IPS-15b (cell line): ENCODE measurements at regions not wholly inside any gene's neighbourhood (a gene's known extent, or its start where the extent isn't known, plus 50 kb on each side); places are given as distances from the start of the nearest gene placed in this dataset.

Source experiments
- H3K27me3 ChIP-seq: one replicate; pipeline ENCODE4 v1.6.1; 2013; ENCODE audit warnings: low read length; ENCODE audit not compliant: control insufficient read depth, insufficient read depth
- H3K36me3 ChIP-seq: one replicate; pipeline ENCODE4 v1.6.1; 2013; ENCODE audit warnings: low read length; ENCODE audit not compliant: control insufficient read depth, insufficient read depth
- H3K4me1 ChIP-seq: one replicate; pipeline ENCODE4 v1.6.1; 2013; ENCODE audit warnings: mild to moderate bottlenecking, low read length; ENCODE audit not compliant: control insufficient read depth, insufficient read depth
- H3K4me3 ChIP-seq: one replicate; pipeline ENCODE4 v1.5.1; 2013; ENCODE audit warnings: low read depth, low read length
- H3K9ac ChIP-seq: one replicate; pipeline ENCODE4 v1.6.1; 2013; ENCODE audit warnings: low read depth, mild to moderate bottlenecking, low read length
- H3K9me3 ChIP-seq: one replicate; pipeline ENCODE4 v1.6.1; 2013; ENCODE audit warnings: mild to moderate bottlenecking, low read length; ENCODE audit not compliant: control insufficient read depth, insufficient read depth

- Histone ChIP-seq H3K4me1 (no peaks in the 10 kb centered on the region), H3K27me3 (no peaks in the 10 kb centered on the region), H3K9me3 (no peaks in the 10 kb centered on the region), H3K36me3 (no peaks in the 10 kb centered on the region), H3K4me3 (no peak overlapping the region), H3K9ac (no peak overlapping the region)
These were observed 55.5 kb upstream of the SLC8A1 start for GRCh38 chr2:40507432-40507831.

- no peak overlapping the region for H3K9ac ChIP-seq
- no peaks in the 10 kb centered on the region for H3K4me1 ChIP-seq
- H3K9me3 ChIP-seq: no peaks in the 10 kb centered on the region
- no peaks in the 10 kb centered on the region for H3K36me3 ChIP-seq
- H3K27me3 ChIP-seq: no peaks in the 10 kb centered on the region
- H3K4me3 ChIP-seq: no peak overlapping the region
These were observed 58.4 kb upstream of the SLC8A1 start for GRCh38 chr2:40510304-40510703.

DNA sequence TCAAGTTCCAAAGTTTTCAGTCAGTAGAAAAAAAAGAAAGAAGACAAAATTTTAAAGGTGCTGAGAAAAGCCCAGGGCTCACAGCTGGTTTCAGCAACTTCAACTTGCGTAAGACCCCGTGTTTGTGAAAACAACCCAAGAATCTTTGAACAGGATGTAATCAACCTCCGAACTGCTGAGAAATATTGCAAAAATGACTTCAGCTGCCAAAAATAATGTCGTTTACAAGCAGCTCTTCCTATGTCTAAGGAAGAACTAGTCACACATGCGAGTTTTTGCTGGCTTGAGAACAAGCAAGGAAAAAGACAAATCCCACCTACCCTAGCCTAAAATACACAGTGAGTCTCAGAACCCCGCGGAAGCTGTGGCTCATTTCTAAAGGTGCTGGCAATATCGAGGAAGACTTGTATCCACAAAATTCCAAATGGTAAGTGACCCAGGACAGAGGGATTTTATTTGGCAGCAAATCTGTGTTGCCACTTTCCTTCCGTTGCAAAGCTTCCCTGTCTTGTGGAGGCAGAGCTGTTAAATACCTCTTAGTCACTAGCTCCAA, 59.8 kb upstream of the SLC8A1 start:
- Histone ChIP-seq H3K27me3 (no peaks in the 10 kb centered on the region), H3K36me3 (no peaks in the 10 kb centered on the region), H3K4me3 (no peak overlapping the region), H3K9ac (no peak overlapping the region), H3K4me1 (no peaks in the 10 kb centered on the region), H3K9me3 (no peaks in the 10 kb centered on the region)

DNA sequence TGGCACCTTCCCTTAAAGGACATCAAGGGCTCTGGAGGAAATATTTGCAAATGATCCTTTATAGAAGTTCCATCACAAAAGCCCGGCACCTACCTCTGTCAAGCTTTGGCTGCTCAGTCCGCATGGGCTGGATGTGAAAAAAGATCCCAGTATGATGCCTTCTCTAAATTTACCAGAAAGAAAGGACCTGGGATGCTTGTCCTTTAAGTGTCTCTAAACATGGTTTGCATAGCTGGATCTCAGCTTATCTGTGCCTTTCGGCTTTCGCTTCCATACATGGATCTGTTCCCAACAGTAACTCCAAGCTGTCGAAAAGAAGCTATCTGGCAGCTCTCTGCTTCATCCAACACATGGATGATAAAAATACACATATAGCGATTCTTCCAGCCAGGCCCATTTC, 60.4 kb upstream of the SLC8A1 start:
- Histone ChIP-seq H3K9ac (no peak overlapping the region), H3K27me3 (no peaks in the 10 kb centered on the region), H3K4me3 (no peak overlapping the region), H3K4me1 (no peaks in the 10 kb centered on the region), H3K36me3 (no peaks in the 10 kb centered on the region), H3K9me3 (no peaks in the 10 kb centered on the region)

DNA sequence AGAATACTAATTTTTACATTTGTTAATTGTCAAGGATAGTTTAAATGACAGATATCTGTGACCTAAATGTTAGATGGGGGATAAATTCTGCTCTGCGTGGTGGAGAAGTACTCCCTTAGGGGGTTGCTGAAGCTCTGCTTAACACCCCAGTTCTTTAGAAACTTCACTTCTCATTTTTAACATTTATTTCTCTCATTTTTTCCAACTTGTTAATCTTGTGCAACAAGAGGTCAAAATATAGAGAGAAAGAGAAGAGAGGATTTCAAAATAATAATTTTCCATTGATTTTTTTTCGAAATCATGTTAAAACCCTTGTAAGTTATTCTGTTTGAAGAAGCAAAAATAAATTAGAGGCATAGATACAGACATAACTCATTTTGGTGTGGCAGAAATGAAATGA, 61.3 kb upstream of the SLC8A1 start:
- H3K27me3 ChIP-seq: no peaks in the 10 kb centered on the region

GRCh38 chr2:40516604-40517003, 64.7 kb upstream of the SLC8A1 start:
- H3K4me3 ChIP-seq: no peak overlapping the region
- no peaks in the 10 kb centered on the region for H3K27me3 ChIP-seq
- no peaks in the 10 kb centered on the region for H3K4me1 ChIP-seq
- no peak overlapping the region for H3K9ac ChIP-seq
- no peaks in the 10 kb centered on the region for H3K36me3 ChIP-seq
- no peaks in the 10 kb centered on the region for H3K9me3 ChIP-seq

More for the DNA sequence above, 61.3 kb upstream of the SLC8A1 start:
- no peaks in the 10 kb centered on the region for H3K36me3 ChIP-seq
- no peaks in the 10 kb centered on the region for H3K9me3 ChIP-seq
- H3K9ac ChIP-seq: no peak overlapping the region
- H3K4me1 ChIP-seq: no peaks in the 10 kb centered on the region
- no peak overlapping the region for H3K4me3 ChIP-seq

DNA sequence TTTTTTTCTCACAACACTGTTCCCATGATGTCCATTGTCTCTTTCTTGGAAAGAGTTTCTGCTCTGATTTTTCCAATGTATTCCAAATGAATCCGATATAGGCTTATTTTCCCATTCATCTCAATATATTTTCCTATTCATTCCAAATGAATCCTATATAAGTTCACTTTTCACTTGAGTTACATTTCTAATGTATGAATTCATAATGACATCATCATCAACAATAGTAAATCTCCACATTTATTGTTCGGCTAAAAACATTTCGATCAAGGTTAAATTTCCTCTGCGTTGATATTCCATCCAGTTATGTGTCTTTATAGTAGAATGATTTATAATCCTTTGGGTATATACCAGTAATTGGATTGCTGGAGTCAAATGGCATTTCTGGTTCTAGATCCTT, 76.7 kb upstream of the SLC8A1 start:
- Histone ChIP-seq H3K9me3 (no peaks in the 10 kb centered on the region), H3K4me1 (no peaks in the 10 kb centered on the region), H3K27me3 (no peaks in the 10 kb centered on the region), H3K36me3 (no peaks in the 10 kb centered on the region), H3K9ac (no peak overlapping the region), H3K4me3 (no peak overlapping the region)

DNA sequence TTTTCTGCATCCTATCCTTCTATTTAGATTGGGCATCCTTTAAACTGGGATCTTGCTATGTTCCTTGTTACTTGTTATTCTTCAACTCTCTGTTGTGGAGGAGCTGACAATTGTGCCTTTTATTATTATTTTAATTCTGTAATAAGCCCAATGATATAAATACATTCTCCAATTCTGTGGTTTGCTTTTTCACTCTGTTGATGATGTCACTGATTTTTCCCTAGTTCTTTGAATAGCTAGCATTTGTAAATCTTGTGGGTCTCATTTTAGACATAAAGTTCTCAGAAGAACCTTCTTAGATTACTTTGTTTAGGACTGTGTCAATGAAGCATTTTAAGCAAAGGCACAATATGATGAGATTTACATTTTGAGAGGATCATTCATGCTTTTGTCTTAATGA, 79.5 kb upstream of the SLC8A1 start:
- H3K27me3 ChIP-seq: no peaks in the 10 kb centered on the region
- no peaks in the 10 kb centered on the region for H3K36me3 ChIP-seq
- H3K4me3 ChIP-seq: no peak overlapping the region
- no peaks in the 10 kb centered on the region for H3K9me3 ChIP-seq
- H3K9ac ChIP-seq: no peak overlapping the region
- H3K4me1 ChIP-seq: no peaks in the 10 kb centered on the region

DNA sequence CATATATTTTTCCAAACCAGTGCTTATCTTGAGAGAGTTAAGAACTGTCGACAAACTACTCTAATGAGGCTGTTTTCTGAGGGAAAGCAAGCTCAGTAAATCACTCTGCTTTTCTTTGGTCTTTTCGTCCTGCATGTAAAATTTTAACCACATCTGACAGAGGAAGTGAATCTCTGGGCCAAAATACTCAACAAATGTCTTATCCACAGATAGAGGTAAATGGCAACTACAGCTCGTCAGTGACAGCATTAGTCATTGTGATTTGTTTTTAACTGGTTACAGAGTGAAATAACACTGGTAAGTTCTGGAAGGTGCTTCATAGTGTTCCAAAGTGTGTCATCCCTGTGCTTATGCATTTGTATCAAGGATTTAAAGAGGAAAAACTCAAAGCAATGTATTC, 82.6 kb upstream of the SLC8A1 start:
- H3K4me3 ChIP-seq: no peak overlapping the region
- no peaks in the 10 kb centered on the region for H3K36me3 ChIP-seq

GRCh38 chr2:40535972-40536371, 84.1 kb upstream of the SLC8A1 start:
- no peak overlapping the region for H3K9ac ChIP-seq
- no peaks in the 10 kb centered on the region for H3K4me1 ChIP-seq
- no peaks in the 10 kb centered on the region for H3K9me3 ChIP-seq
- H3K4me3 ChIP-seq: no peak overlapping the region
- no peaks in the 10 kb centered on the region for H3K36me3 ChIP-seq
- no peaks in the 10 kb centered on the region for H3K27me3 ChIP-seq

More for the DNA sequence above, 82.6 kb upstream of the SLC8A1 start:
- H3K9me3 ChIP-seq: no peaks in the 10 kb centered on the region
- no peak overlapping the region for H3K9ac ChIP-seq
- H3K27me3 ChIP-seq: no peaks in the 10 kb centered on the region
- no peaks in the 10 kb centered on the region for H3K4me1 ChIP-seq

DNA sequence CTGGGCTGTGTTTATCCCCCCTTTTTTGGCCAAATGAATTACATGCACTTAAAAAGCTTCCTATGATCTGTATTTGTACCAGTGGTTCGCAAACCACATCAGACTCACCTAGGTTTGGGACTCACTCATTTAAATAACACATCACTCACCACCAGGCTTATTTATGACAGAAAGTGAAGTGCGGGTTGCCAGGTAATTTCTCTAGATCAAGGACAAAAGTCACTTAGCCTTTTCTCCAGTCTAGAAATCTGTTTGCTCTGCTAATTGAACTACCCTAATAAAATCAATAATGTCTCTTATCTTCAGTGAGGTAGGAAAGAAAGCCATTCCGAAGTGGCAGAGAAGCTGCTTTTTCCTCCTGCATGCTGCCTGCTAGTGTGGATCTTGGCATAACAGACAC, 88.1 kb upstream of the SLC8A1 start:
- no peaks in the 10 kb centered on the region for H3K36me3 ChIP-seq
- H3K9me3 ChIP-seq: no peaks in the 10 kb centered on the region
- H3K4me3 ChIP-seq: no peak overlapping the region
- no peaks in the 10 kb centered on the region for H3K27me3 ChIP-seq
- H3K9ac ChIP-seq: no peak overlapping the region
- H3K4me1 ChIP-seq: no peaks in the 10 kb centered on the region

DNA sequence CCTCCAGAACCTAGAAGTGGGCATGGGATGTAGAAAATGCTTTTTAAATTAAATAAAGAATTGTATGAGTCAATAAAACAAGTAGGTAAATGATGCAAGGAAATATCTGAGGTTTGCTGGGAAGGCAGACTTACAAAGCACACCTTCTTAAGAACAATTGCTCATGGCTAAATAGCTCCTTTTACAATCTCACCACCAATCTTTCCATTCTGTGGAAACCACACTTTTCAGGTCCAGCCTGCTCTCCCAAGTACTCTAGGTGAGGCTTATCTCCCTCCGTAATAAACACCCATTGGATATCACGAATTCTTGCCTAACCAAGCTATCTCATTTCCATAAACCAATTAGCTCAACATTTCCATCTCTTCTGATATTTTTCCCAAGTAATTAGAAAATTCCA, 91.5 kb upstream of the SLC8A1 start:
- Histone ChIP-seq H3K9ac (no peak overlapping the region), H3K9me3 (no peaks in the 10 kb centered on the region), H3K36me3 (no peaks in the 10 kb centered on the region), H3K4me1 (no peaks in the 10 kb centered on the region), H3K4me3 (no peak overlapping the region), H3K27me3 (no peaks in the 10 kb centered on the region)

GRCh38 chr2:40544072-40544471, 92.2 kb upstream of the SLC8A1 start:
- Histone ChIP-seq H3K9ac (no peak overlapping the region), H3K27me3 (no peaks in the 10 kb centered on the region), H3K4me3 (no peak overlapping the region), H3K9me3 (no peaks in the 10 kb centered on the region), H3K4me1 (no peaks in the 10 kb centered on the region), H3K36me3 (no peaks in the 10 kb centered on the region)
